ENCODE measurements at regions not wholly inside any gene's neighbourhood (a gene's known extent, or its start where the extent isn't known, plus 50 kb on each side); places are given as distances from the start of the nearest gene placed in this dataset.

DNA sequence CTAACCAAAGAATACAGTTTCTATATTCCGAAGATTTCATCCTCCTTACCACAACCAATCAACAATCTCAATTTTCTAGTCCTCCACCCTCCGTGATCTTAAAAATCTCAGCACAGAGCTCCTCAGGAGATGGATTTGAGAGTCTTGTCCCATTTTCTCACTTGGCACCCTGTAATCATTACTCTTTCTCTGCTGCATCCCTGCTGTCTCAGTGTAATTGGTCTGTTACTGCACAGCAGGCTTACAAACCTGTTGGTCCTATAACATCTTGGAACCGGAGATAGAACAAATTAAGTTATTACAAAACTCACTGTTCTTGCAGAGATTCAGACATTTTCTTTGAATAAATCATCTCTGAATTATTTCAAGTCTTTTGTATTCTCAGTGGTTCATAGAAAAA is 1227.2 kb downstream of the JRKL start:
- CTCF ChIA-PET (ENCODE audit: low intra/inter-chr PET ratio): no interaction called here
- no peak for DNase-seq (ENCODE audit: extremely low read depth in 1 of 4, low spot score in 3 of 4)
- H3K9ac ChIP-seq (ENCODE audit: insufficient read depth in 1 of 2, low read depth in 2 of 2, low read length in 2 of 2): no peak overlapping the region
- 21% methylated on average over 3 of the region's 3 CpGs for WGBS (ENCODE audit: insufficient coverage, low coverage, missing lambda C conversion rate)
- no peak for ATAC-seq
- no peaks in the 10 kb centered on the region for H4K20me1 ChIP-seq (replicated peaks; ENCODE audit: control insufficient read depth, insufficient read depth, low read length)
- in situ Hi-C loops (cut with MboI): no loop called here
- no peak for FAIRE-seq
- POLR2A ChIA-PET: no interaction called here
- H3K4me3 ChIP-seq: no peak overlapping the region
- H3K4me1 ChIP-seq (replicated peaks in 1 of 2; ENCODE audit: control insufficient read depth in 2 of 2, insufficient read depth in 2 of 2, low read length in 2 of 2): no peaks in the 10 kb centered on the region
- no TSS peak for BruUV-seq (replicated peaks)
- no peaks in the 10 kb centered on the region for H3K9me1 ChIP-seq (ENCODE audit: control insufficient read depth, insufficient read depth, low read length)
- intact Hi-C loops (cut with micrococcal nuclease): no loop called here
- H3K79me2 ChIP-seq (ENCODE audit: control insufficient read depth, insufficient read depth, low read length): no peaks in the 10 kb centered on the region
- H3K27me3 ChIP-seq (ENCODE audit: control insufficient read depth in 2 of 2, insufficient read depth in 2 of 2, low read length in 2 of 2): no peaks in the 10 kb centered on the region
- no peak overlapping the region for H3K27ac ChIP-seq (ENCODE audit: extremely low read depth, low read depth, low read length)
- H3K9me3 ChIP-seq (replicated peaks; ENCODE audit: control insufficient read depth, insufficient read depth, low read depth, low read length): no peaks in the 10 kb centered on the region; the same call in 1 of the 2 replicates
- no peaks in the 10 kb centered on the region for H3K36me3 ChIP-seq (ENCODE audit: control insufficient read depth, insufficient read depth, low read length)
- TF ChIP-seq CBX5 (IDR thresholded peaks at IDR 0.05; ENCODE audit: borderline replicate concordance, low read depth) (0 out of 2 replicates have a peak, but pooled peaks have one; percentile 60), CBX3 (IDR thresholded peaks at IDR 0.05; ENCODE audit: borderline replicate concordance in 1 of 2, low read length in 2 of 2) (peak in 1 of 2 experiments; percentile 76; a peak in 1 of 3 replicates), CREBBP (IDR thresholded peaks at IDR 0.05; ENCODE audit: low read depth, low read length) (no peak)
- no peak overlapping the region for H2AFZ ChIP-seq (ENCODE audit: low read depth, low read length)
- H3K4me2 ChIP-seq (ENCODE audit: insufficient read depth, low read length): no peak overlapping the region

DNA sequence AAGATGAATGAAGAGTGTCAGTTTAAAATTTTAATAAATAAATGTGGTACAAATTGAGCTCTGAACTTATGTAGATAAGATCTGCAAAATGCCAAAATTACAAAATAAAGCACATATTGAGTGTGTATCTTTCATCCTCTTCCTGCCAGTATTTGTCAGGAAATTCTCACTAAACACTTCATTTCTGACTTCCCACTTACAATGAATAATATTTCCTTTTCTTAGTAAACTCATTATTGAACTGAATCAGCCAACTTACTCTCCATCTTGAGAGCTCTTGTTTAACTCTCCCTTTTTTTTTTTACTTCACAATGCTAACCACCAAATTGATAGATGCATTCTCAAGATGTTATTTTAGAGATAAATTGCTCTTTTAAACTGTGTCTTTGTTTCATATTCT is 1230.2 kb downstream of the JRKL start:
- no peaks in the 10 kb centered on the region for H3K36me3 ChIP-seq (ENCODE audit: control insufficient read depth, insufficient read depth, low read length)
- POLR2A ChIA-PET: no interaction called here
- no peak overlapping the region for H2AFZ ChIP-seq (ENCODE audit: low read depth, low read length)
- no TSS peak for BruUV-seq (replicated peaks)
- no peak overlapping the region for H3K4me3 ChIP-seq
- no peaks in the 10 kb centered on the region for H3K9me1 ChIP-seq (ENCODE audit: control insufficient read depth, insufficient read depth, low read length)
- H3K27me3 ChIP-seq (ENCODE audit: control insufficient read depth in 2 of 2, insufficient read depth in 2 of 2, low read length in 2 of 2): no peaks in the 10 kb centered on the region
- H3K27ac ChIP-seq (ENCODE audit: extremely low read depth, low read depth, low read length): no peak overlapping the region
- no peaks in the 10 kb centered on the region for H3K4me1 ChIP-seq (replicated peaks in 1 of 2; ENCODE audit: control insufficient read depth in 2 of 2, insufficient read depth in 2 of 2, low read length in 2 of 2)
- H3K4me2 ChIP-seq (ENCODE audit: insufficient read depth, low read length): no peak overlapping the region
- H3K79me2 ChIP-seq (ENCODE audit: control insufficient read depth, insufficient read depth, low read length): no peaks in the 10 kb centered on the region
- DNase-seq (ENCODE audit: extremely low read depth in 1 of 4, low spot score in 3 of 4): no peak
- FAIRE-seq: no peak
- no peak overlapping the region for H3K9ac ChIP-seq (ENCODE audit: insufficient read depth in 1 of 2, low read depth in 2 of 2, low read length in 2 of 2)
- in situ Hi-C loops (cut with MboI): no loop called here
- CTCF ChIA-PET (ENCODE audit: low intra/inter-chr PET ratio): no interaction called here
- no peaks in the 10 kb centered on the region; the same call in 1 of the 2 replicates for H3K9me3 ChIP-seq (replicated peaks; ENCODE audit: control insufficient read depth, insufficient read depth, low read depth, low read length)
- intact Hi-C loops (cut with micrococcal nuclease): no loop called here
- no peaks in the 10 kb centered on the region for H4K20me1 ChIP-seq (replicated peaks; ENCODE audit: control insufficient read depth, insufficient read depth, low read length)
- ATAC-seq: no peak
- TF ChIP-seq CHD2 (IDR thresholded peaks at IDR 0.05; ENCODE audit: low read depth, low read length) (no peak), HEY1 (CRISPR knock-in tag; IDR thresholded peaks at IDR 0.05; ENCODE audit: borderline replicate concordance) (no peak), HMG20A (CRISPR knock-in tag; conservative IDR thresholded peaks at IDR 0.05) (no peak), ATF7 (IDR thresholded peaks at IDR 0.05) (no peak), NCOA2 (IDR thresholded peaks at IDR 0.05; ENCODE audit: partially characterized antibody in 2 of 2) (no peak), TCF7 (IDR thresholded peaks at IDR 0.05; ENCODE audit: borderline replicate concordance) (no peak), AFF1 (IDR thresholded peaks at IDR 0.05; ENCODE audit: low read depth in 1 of 2, partially characterized antibody in 2 of 2) (no peak), SAFB2 (IDR thresholded peaks at IDR 0.05; ENCODE audit: borderline replicate concordance, low read depth, low read length, severe bottlenecking) (no peak), ZNF41 (CRISPR knock-in tag; conservative IDR thresholded peaks at IDR 0.05) (no peak), YY1 (IDR thresholded peaks at IDR 0.05; ENCODE audit: borderline replicate concordance in 1 of 3, control insufficient read depth in 1 of 3, extremely low read depth in 1 of 3, insufficient read depth in 3 of 3, insufficient read length in 1 of 3, insufficient replicate concordance in 2 of 3, low read depth in 1 of 3, low read length in 2 of 3) (no peak), NFATC3 (IDR thresholded peaks at IDR 0.05) (no peak)

Data from K562 (cell line).